ENCODE measurements at regions not wholly inside any gene's neighbourhood (a gene's known extent, or its start where the extent isn't known, plus 50 kb on each side); places are given as distances from the start of the nearest gene placed in this dataset.

DNA sequence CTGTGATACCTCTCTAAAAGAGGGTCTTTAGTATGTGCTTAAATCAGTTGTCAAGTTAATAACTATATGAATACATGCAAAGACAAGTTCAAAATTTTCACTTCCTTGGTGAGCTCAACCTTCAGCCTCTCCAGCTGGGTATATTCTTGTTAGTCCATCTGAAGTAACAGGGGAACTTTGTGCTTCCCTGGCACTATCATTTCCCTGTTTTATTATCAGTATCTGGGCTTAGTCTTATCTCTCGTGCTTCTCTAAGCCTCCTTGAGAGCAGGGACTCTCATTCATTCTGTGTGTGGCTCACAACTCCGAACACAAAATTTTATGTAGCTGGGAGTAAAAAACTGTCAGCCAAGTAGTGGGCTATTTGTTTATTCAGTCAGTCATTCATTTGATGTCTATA lies 175.9 kb upstream of the MAP3K1 start:
- TF ChIP-seq ZNF274 (IDR thresholded peaks at IDR 0.05; ENCODE audit: low read depth, low read length) (no peak), YY1 (IDR thresholded peaks at IDR 0.05; ENCODE audit: insufficient read depth, insufficient read length) (no peak), SUZ12 (IDR thresholded peaks at IDR 0.05; ENCODE audit: extremely low read depth, insufficient read depth, insufficient read length) (no peak)

Data from NT2/D1 (cell line).